HG03159 (cell line): ENCODE measurements at regions not wholly inside any gene's neighbourhood (a gene's known extent, or its start where the extent isn't known, plus 50 kb on each side); places are given as distances from the start of the nearest gene placed in this dataset.

ENCODE experiments used
- ATAC-seq: cut with Tn5 transposase; IDR thresholded peaks from one replicate; pipeline ENCODE4 v1.9.1; 2021; ENCODE audit warnings: mild to moderate bottlenecking, moderate library complexity; ENCODE audit not compliant: unreplicated experiment

DNA sequence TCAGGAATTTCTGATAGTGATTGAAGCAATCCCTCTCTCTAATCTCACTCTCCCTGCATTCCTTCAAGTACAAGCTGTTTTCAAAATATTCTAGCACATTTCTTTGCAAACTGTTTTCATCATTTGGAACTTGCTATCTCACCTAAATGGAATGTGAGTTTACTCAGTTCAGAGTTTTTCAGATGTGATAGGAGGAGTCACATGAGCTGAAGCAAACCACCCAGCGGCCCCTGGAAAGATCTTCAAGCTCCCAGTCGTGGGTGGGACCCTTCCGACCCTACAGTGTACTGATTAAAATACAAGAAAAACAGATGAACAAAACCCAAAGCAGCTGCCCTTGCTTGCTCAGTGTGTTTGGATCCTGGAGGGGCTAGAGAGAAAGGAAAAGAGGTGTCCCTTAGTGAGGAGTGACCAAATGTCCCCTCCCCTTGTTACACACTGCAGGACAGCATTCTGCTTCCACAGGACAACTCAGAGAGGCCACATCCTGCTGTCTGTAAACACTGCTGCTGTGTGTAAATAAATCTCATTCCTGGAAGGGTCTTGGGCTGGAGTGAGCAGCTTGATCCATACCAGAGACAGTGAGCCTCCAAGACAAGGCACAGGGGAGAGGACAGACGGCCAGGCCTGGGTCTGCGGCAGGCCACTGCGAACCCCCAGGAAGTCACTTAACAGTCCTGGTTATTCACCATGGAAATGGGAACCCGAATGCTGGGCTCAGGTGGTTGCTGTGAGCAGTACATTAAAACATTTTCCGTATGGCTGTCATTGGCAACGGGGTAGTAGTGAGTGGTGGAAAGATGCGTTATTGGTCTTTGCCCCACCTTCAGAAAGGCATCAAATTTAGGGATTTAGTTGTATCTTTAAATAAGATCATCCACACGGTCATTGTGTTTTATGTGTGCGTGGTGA is 229.2 kb downstream of the RHOU start:
- ATAC-seq: no peak

DNA sequence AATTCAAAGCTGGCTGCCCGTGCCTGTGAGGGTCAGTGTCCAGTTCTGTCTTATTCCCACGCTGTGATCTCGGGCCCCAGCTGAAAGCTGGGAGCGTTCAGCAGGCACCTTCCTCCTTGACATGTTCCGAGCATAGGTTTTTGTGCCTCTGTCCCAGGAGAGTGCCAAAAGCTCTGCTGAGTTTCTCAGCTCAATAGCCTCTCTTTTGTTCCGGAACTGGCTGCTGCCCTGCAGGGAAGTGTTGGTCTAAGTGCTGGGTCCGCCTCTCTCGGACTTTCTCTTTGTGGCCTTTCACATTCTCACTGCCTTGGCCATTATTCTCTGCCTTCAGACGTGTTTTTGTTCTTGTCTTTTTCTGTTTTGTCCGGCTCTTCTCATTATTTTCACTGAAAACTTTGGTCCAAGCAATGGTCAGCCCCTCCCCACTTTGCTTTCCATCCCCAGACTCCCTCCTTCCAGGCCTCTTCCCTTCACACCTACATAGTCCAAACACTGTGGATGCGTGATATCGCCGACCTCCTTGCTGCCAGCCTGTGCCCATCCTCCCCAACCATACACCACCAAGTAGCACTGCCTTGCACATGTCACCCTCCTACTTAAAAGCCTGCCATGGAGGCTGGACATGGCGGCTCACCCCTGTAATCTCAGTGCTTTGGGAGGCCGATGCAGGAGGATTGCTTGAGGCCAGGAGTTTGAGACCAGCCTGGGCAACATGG is 233.8 kb downstream of the RHOU start:
- no peak for ATAC-seq

DNA sequence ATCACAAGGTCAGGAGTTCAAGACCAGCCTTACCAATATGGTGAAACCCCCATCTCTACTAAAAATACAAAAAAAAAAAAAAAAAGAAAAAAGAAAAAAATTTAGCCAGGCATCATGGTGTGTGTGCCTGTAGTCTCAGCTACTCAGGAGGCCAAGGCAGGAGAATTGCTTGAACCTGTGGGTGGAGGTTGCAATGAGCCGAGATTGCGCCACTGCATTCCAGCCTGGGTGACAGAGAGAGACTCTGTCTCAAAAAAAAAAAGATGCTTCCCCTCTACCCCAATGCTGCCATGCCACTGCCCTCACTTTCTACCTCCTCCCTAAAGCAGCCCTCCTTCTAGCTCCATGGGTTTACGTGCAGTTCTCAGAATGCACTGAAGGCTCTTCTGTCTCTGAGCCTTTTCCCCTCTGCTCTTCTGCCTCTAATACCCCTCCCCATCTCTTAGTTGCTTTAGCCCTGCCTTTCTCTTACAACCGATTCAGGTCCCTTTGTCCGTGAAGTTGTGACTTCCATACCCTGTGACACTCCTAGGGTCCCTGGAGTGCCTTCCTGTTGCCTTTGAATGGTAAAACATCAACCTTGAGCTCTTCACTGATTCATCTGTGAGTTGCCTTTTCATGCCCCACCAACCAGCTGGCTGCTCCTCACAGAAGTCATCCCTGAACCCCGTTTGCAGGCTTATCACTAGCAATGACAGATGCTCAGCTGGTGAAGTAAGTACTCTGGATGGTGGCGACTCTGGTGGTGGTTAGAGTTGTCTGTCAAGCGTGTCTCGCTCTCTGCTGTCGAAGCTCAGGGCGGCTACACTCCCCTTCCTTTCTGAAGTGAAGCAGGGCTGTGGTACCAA is 234.9 kb downstream of the RHOU start:
- no peak for ATAC-seq

GRCh38 chr1:228972576-228972975 is 237.3 kb downstream of the RHOU start:
- ATAC-seq: no peak

DNA sequence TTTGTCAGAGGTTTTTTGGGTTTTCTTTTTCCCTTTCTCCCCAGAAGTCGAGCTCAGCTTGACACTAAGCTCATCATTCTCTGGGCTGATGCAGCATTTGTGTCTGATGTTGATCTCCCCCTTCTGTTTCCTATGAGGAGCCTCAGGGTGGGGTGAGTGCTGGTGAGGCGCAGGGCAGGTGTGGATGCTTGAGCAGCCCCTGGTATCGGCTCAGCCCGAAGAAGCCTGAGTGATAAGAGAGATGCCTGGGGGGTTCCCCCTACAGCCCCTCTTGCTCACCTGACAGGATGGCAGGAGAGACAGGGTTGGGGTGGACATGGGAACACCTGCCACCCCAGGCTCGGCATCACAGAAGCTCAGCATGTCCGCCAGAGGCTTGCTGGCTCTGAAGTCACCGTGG is 239.0 kb downstream of the RHOU start:
- no peak for ATAC-seq

GRCh38 chr1:228975238-228975907 is 240.1 kb downstream of the RHOU start:
- ATAC-seq: no peak

DNA sequence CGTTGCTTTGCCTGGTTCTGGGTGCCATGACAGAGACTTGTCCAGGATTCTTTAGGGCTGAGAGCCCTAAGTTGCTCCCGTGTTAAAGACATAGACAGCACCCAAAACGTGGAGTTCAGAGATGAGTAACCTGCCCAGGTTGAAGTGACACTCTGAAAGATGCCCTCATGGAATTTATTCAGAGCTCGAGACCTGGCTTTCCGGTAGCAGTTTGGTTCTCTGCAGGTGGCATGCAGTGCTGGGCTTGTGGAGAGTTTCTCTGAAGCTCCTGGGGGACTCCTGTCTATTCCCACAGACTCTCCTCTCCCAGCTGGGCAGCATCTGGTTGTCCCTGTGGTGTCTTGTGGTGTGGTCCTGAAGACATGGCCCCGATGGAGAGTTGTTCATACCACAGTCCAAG is 241.0 kb downstream of the RHOU start:
- no peak for ATAC-seq

DNA sequence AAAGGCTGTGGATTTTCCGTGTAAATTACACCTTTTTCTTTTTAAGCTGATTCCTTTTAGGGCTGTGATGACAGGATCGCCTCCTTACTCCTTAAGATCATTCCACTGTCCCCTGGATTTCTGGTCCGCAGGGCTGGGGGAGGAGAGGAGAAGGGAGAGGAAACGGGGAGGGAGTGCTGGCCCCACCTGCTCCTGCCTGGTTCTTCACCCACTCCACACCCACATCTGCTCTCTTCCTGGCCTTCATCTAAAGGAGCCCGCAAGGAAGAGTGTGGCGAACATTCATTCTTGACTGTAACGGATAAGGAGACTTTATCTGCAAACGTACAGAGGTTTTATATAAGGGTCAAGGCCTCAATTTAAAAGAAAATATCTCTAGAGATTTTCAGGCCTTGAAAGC is 242.0 kb downstream of the RHOU start:
- no peak for ATAC-seq

DNA sequence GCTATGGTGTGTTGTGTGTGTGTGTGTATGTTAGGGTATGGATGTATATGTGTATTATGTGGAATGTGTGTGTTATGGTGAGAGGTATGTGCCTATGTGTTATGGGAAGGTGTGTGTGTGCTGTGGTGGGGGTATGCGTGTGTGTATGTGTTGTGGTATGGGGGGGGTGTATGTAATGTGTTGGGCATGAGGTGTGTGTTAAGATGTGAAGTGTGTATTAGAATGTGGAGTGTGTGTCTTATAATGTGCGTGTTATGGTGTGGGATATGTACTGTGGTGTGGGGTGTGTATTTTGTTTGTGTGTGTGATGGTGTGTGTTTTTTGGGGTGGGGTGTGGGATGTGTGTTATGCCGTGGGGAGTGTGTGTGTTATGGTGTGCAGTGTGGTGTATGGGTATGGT is 242.5 kb downstream of the RHOU start:
- no peak for ATAC-seq

DNA sequence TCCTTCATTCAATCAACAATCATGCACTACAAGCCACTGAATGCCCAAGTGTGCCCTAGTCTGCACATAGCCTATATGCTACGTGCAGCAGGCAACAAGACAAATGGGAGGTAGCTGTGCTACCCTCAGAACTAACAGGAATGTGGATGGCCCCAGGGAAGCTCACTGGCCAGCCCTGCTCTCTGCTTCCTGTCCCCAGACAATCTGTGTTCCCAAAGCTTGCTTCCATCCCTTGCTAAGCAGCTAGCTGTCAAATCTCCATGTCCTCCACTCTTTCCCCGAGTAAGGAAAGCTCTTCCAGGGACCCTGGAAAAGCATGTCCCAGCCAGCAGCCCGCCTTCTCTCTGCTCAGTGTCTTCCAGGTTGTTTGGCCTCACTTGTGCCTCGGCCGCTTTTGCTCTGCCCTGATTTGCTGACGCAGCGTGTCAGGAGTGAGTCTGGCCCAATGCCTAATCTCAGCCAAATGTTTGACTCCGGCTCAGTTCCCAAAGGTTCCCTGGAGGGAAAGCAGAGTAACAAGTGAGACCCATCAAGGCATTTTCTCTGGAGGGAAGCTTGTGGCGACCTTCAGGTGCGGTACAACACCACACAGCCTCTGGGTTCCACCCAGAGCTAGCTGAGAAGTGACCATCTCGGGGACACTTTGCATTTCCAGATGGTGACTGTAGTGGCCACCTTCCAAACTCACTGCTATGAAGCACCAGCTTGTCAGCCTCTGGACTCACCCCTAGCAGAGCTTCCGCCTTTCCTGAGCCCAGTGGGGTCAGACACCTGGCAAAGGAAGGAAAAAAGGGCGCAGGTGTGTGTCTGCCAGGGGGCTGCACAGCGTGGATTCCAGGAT is 243.4 kb downstream of the RHOU start:
- ATAC-seq: no peak

DNA sequence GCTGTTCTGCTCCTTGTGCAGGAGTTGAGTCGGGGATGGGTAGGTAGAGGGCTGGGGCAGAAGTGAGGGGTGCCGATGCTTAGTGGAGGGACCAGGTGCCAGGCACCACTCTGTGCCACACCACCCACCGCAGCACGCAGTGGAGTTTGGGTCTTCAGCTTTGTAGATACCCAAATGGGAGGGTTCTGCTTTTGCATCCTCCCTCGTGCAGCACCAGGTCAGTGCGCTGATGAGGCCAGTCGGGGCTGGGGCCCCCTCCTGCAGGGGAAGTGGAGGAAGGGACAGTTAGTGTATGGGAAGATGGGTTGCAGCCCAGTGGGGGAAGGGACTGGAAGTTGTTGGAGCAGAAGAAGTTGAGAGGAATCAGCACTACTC is 244.0 kb downstream of the RHOU start:
- ATAC-seq: no peak

GRCh38 chr1:228979774-228980173 is 244.5 kb downstream of the RHOU start:
- no peak for ATAC-seq

- no peak for ATAC-seq
Observed at GRCh38 chr1:228980232-228980937, 245.1 kb downstream of the RHOU start.

DNA sequence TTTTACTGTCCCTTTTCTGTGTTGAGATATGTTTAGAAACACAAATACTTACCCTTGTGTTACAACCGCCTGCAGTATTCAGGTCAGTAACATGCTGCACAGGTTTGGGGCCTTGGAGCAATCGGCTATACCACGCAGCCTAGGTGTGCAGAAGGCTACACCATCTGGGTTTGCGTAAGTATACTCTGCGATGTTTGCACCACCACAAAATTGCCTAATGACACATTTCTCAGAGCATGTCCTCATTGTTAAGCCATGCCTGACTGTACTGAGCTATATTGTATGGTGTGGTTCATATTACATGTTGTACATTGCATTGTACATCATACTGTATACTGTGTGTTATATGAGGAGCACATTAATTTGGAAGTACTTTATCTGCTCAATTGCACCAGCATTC is 247.4 kb downstream of the RHOU start:
- no peak for ATAC-seq

DNA sequence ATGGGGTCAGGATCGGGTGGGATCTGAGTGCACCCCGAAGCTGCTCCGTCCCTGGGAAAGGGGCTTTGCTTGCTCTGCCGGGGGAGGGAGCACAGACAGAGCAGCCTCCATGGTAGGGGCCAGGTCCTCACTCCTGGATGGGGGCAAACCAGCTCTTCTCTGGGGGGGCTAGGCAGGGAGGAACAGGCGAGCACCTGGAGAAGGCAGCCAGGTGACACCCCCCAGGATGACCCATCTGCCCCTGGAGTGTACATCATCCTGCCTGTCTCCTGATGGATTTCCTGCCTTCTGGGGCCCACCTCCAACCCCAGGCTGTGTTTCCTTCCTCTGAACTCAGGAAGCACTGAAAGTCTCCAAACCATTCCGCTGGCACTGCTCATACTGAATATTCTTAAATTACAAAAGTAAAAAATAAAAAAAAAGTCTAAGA is 248.0 kb downstream of the RHOU start:
- ATAC-seq: no peak

DNA sequence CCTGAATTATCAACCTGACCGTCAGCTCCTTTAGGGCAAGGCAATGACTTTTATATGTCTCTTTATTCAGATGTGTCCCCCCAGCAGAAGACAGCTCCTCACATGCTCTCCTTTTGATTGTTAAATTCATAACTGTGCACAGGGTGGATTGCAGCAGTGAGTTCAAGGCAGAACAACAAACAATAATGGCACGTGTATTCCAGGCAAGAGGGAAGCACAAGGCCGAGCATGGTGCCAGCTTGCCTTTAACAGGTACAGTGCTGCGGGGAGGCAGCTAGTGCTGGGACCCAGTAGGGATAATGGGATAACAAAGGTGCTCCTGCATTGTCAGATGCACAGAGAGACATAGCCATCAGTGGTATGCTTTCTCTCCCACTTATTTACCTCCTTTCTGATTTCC is 248.4 kb downstream of the RHOU start:
- ATAC-seq: no peak

- no peak for ATAC-seq
Observed at GRCh38 chr1:228984107-228984506, 248.8 kb downstream of the RHOU start.

DNA sequence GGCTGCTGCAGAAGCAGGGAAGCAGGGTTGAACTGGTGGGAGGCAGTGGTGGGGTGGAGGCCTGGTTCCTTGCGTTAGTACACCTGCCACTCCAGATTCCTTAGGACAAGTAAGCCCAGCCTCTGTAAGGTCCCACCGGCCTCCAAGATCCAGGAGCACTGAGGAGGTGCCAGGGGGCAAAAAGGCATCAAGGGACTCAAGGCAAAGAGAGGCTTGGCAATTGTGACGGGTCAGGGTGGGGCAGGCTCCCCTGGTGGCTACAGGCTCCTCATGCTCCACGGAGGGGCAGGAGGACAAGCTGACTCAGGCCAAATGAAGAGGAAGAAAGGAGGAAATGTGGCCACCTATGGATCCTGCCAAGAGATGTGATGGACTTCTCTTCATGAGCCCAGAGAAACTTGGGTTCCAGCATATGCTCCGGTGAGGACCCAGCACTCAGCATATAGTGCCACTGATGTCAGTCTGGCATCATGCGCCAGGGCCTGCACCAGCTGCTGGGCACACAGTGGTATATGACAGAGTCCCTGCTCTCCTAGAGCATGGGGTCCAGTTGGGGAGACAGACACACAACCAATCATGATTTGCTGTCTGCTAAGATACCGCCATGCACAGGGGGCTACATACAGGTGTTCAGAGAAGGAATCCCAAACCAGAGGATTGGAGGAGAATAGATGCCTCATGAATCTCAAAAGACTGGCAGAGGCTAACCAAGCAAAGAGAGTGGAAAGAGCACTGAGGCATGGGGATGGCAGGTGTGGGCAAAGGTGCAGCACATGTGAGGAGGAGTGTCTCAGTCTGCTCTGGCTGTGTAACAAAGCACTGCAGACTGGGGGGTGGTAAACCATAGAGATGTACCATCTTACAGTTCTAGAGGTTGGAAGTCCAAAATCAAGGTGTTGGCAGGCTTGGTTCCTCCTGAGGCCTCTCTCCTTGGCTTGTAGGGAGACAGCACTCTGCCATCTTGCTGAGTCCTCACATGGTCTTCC is 249.7 kb downstream of the RHOU start:
- no peak for ATAC-seq
